ENCODE measurements at regions not wholly inside any gene's neighbourhood (a gene's known extent, or its start where the extent isn't known, plus 50 kb on each side); places are given as distances from the start of the nearest gene placed in this dataset.
"Not testable (repeated sequence)": the region's sequence is repeated elsewhere in the genome, so short reads cannot be mapped to it uniquely, and the experiment has no call there.

GRCh38 chr1:149841597-149842238 is 57.6 kb upstream of the BOLA1 start:
- DNase-seq: not testable (repeated sequence)

GRCh38 chr1:149842458-149843064 is 56.8 kb upstream of the BOLA1 start:
- DNase-seq: not testable (repeated sequence)

GRCh38 chr1:149843431-149844041 is 55.8 kb upstream of the BOLA1 start:
- DNase-seq: no peak

- no peak for DNase-seq
These were observed 55.3 kb upstream of the BOLA1 start for GRCh38 chr1:149844101-149844500.

GRCh38 chr1:149844650-149845255 is 54.6 kb upstream of the BOLA1 start:
- no peak for DNase-seq

- DNase-seq: no peak
These were observed 54.0 kb upstream of the BOLA1 start for GRCh38 chr1:149845416-149845815.

- no peak for DNase-seq
These were observed 53.3 kb upstream of the BOLA1 start for GRCh38 chr1:149846042-149846441.

GRCh38 chr1:149846593-149847466 is 52.5 kb upstream of the BOLA1 start:
- no peak for DNase-seq

GRCh38 chr1:149848340-149849110 is 50.8 kb upstream of the BOLA1 start:
- peak in 1 of 2 experiments; percentile 53 for DNase-seq

- no peak for DNase-seq
These were observed 50.0 kb upstream of the BOLA1 start for GRCh38 chr1:149849111-149849946.
